GM23338 (cell line): ENCODE measurements at regions not wholly inside any gene's neighbourhood (a gene's known extent, or its start where the extent isn't known, plus 50 kb on each side); places are given as distances from the start of the nearest gene placed in this dataset.

Experiments
- CREB1 ChIP-seq: fragments of 250-450 bp; sonication (Bioruptor Pico); IDR thresholded peaks from 2 replicates; pipeline ENCODE4 v1.5.0; 2020; ENCODE audit warnings: low read depth, mild to moderate bottlenecking, moderate library complexity
- ETS1 ChIP-seq: IDR thresholded peaks from 2 replicates; pipeline ENCODE4 v1.6.1; 2016; ENCODE audit warnings: antibody characterized with exemption
- EZH2 ChIP-seq: fragments of 200-600 bp; sonication (generic); IDR thresholded peaks from one replicate; pipeline ENCODE4 v1.8.0; 2017; ENCODE audit warnings: antibody characterized with exemption, mild to moderate bottlenecking, low read depth; ENCODE audit not compliant: unreplicated experiment
- EZH2phosphoT487 ChIP-seq: fragments of 200-600 bp; sonication (generic); IDR thresholded peaks from one replicate; pipeline ENCODE4 v1.8.1; 2018; ENCODE audit warnings: antibody characterized with exemption; ENCODE audit not compliant: unreplicated experiment
- JUNB ChIP-seq: IDR thresholded peaks from one replicate; pipeline ENCODE4 v1.6.1; 2016; ENCODE audit warnings: antibody characterized with exemption; ENCODE audit not compliant: unreplicated experiment
- NANOG ChIP-seq: IDR thresholded peaks from 2 replicates; pipeline ENCODE4 v1.6.1; 2016; ENCODE audit warnings: antibody characterized with exemption, borderline replicate concordance
- POLR2AphosphoS5 ChIP-seq: IDR thresholded peaks from 2 replicates; pipeline ENCODE4 v1.6.1; 2016; ENCODE audit warnings: antibody characterized with exemption, low read depth
- REST ChIP-seq: IDR thresholded peaks from one replicate; pipeline ENCODE4 v1.6.1; 2018; ENCODE audit warnings: antibody characterized with exemption; ENCODE audit not compliant: unreplicated experiment
- STAT1 ChIP-seq: IDR thresholded peaks from one replicate; pipeline ENCODE4 v1.6.1; 2016; ENCODE audit warnings: antibody characterized with exemption; ENCODE audit not compliant: unreplicated experiment
- ZNF114 ChIP-seq: fragments of 250-450 bp; sonication (Bioruptor Pico); IDR thresholded peaks from 2 replicates; pipeline ENCODE4 v1.5.0; 2020; ENCODE audit warnings: mild to moderate bottlenecking, moderate library complexity
- ZNF331 ChIP-seq: fragments of 250-450 bp; sonication (Bioruptor Pico); IDR thresholded peaks from 2 replicates; pipeline ENCODE4 v1.5.0; 2020; ENCODE audit warnings: low read depth, mild to moderate bottlenecking, moderate library complexity
- ZNF462 ChIP-seq: fragments of 250-450 bp; sonication (Bioruptor Pico); IDR thresholded peaks from 2 replicates; pipeline ENCODE4 v1.5.0; 2020; ENCODE audit warnings: mild to moderate bottlenecking, moderate library complexity
- TF ChIP-seq, protein P1 (sequence below), 2 experiments: fragments of 200-600 bp in 1 of 2; sonication (generic) in 1 of 2; conservative IDR thresholded peaks; 2 replicates each; pipeline versions ENCODE4 v1.5.1 to v1.6.1; 2016 to 2017; ENCODE audit warnings: antibody characterized with exemption in 2 of 2, low read depth in 2 of 2, mild to moderate bottlenecking in 2 of 2, moderate library complexity in 1 of 2

GRCh38 chr7:17108049-17108584, 190.3 kb upstream of the AHR start:
- TF ChIP-seq ZNF114 (CRISPR knock-in tag), result no peak
- TF ChIP-seq, protein P1, sequence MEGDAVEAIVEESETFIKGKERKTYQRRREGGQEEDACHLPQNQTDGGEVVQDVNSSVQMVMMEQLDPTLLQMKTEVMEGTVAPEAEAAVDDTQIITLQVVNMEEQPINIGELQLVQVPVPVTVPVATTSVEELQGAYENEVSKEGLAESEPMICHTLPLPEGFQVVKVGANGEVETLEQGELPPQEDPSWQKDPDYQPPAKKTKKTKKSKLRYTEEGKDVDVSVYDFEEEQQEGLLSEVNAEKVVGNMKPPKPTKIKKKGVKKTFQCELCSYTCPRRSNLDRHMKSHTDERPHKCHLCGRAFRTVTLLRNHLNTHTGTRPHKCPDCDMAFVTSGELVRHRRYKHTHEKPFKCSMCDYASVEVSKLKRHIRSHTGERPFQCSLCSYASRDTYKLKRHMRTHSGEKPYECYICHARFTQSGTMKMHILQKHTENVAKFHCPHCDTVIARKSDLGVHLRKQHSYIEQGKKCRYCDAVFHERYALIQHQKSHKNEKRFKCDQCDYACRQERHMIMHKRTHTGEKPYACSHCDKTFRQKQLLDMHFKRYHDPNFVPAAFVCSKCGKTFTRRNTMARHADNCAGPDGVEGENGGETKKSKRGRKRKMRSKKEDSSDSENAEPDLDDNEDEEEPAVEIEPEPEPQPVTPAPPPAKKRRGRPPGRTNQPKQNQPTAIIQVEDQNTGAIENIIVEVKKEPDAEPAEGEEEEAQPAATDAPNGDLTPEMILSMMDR (conservative IDR thresholded peaks at IDR 0.05; ENCODE audit: low read depth in 2 of 2), result no peak
- no peak for TF ChIP-seq EZH2phosphoT487
- no peak for TF ChIP-seq JUNB
- TF ChIP-seq ETS1, result no peak
- no peak for TF ChIP-seq NANOG
- no peak for TF ChIP-seq REST
- no peak for TF ChIP-seq CREB1 (CRISPR knock-in tag)
- no peak for TF ChIP-seq ZNF331
- no peak for TF ChIP-seq EZH2
- TF ChIP-seq POLR2AphosphoS5, result no peak
- TF ChIP-seq STAT1, result no peak
- TF ChIP-seq ZNF462 (CRISPR knock-in tag), result no peak
